CD4-positive, alpha-beta memory T cell (primary cell): ENCODE measurements at regions not wholly inside any gene's neighbourhood (a gene's known extent, or its start where the extent isn't known, plus 50 kb on each side); places are given as distances from the start of the nearest gene placed in this dataset.

Source experiments
- CTCF ChIA-PET: fragments of 350-600 bp; sonication (Branson Sonifier 250); formaldehyde crosslinking; loops from one replicate; lab custom pipeline; 2021; ENCODE audit warnings: inconsistent platforms; ENCODE audit not compliant: partially characterized antibody; lab: Charles Lee
- POLR2A ChIA-PET: fragments of 350-600 bp; sonication (Branson Sonifier 250); formaldehyde crosslinking; loops from one replicate; lab custom pipeline; 2021; ENCODE audit not compliant: partially characterized antibody; lab: Charles Lee
- DNase-seq, 5 donors: peaks; one replicate each; pipeline versions ENCODE4 v3.0.0 to v3.0.0-alpha.2; 2020 to 2022; ENCODE audit warnings: mixed read lengths in 1 of 5
- H3K27ac ChIP-seq: one replicate; pipeline ENCODE4 v1.7.0; 2013; ENCODE audit warnings: low read depth, low read length
- H3K27me3 ChIP-seq: 2 replicates; pipeline ENCODE4 v1.7.0; 2013; ENCODE audit warnings: mild to moderate bottlenecking, low read length, moderate library complexity; ENCODE audit not compliant: insufficient read depth
- H3K36me3 ChIP-seq: 2 replicates; pipeline ENCODE4 v1.7.0; 2013; ENCODE audit warnings: mild to moderate bottlenecking, low read length, moderate library complexity; ENCODE audit not compliant: insufficient read depth
- H3K4me1 ChIP-seq: 2 replicates; pipeline ENCODE4 v1.7.0; 2013; ENCODE audit warnings: mild to moderate bottlenecking, low read length, moderate library complexity; ENCODE audit not compliant: insufficient read depth
- H3K4me3 ChIP-seq, 2 donors: one replicate each; pipeline ENCODE4 v1.7.0; 2013; ENCODE audit warnings: low read length in 2 of 2, mild to moderate bottlenecking in 1 of 2
- H3K9me3 ChIP-seq, 2 donors: one replicate each; pipeline ENCODE4 v1.7.0; 2013; ENCODE audit warnings: low read length in 2 of 2, control low read depth in 1 of 2; ENCODE audit not compliant: control insufficient read depth in 1 of 2
- H3K27ac Mint-ChIP-seq, 7 donors: one replicate each; pipeline ENCODE4 v1.8.0; 2020 to 2021; ENCODE audit warnings: mixed read lengths in 7 of 7, mild to moderate bottlenecking in 6 of 7, inconsistent platforms in 3 of 7, moderate library complexity in 3 of 7
- H3K27me3 Mint-ChIP-seq, 2 donors: one replicate each; pipeline ENCODE4 v1.8.0; 2020 to 2021; ENCODE audit warnings: mixed read lengths in 2 of 2
- H3K36me3 Mint-ChIP-seq, 2 donors: one replicate each; pipeline ENCODE4 v1.8.0; 2020 to 2021; ENCODE audit warnings: mixed read lengths in 2 of 2, inconsistent platforms in 1 of 2, mild to moderate bottlenecking in 1 of 2
- H3K4me1 Mint-ChIP-seq, 4 donors: one replicate each; pipeline ENCODE4 v1.8.0; 2020 to 2021; ENCODE audit warnings: mixed read lengths in 4 of 4, mild to moderate bottlenecking in 1 of 4
- H3K4me3 Mint-ChIP-seq, 8 donors: one replicate each; pipeline ENCODE4 v1.8.0; 2020 to 2021; ENCODE audit warnings: mixed read lengths in 8 of 8, mild to moderate bottlenecking in 7 of 8, moderate library complexity in 6 of 8, inconsistent platforms in 3 of 8
- H3K9me3 Mint-ChIP-seq, 8 donors: one replicate each; pipeline ENCODE4 v1.8.0; 2020 to 2021; ENCODE audit warnings: mixed read lengths in 8 of 8, mild to moderate bottlenecking in 5 of 8, inconsistent platforms in 3 of 8, moderate library complexity in 1 of 8
- intact Hi-C: fragments of 100-400 bp; cut with micrococcal nuclease; formaldehyde crosslinking; loops from one replicate; pipeline ENCODE4 v1.15.1; 2023

DNA sequence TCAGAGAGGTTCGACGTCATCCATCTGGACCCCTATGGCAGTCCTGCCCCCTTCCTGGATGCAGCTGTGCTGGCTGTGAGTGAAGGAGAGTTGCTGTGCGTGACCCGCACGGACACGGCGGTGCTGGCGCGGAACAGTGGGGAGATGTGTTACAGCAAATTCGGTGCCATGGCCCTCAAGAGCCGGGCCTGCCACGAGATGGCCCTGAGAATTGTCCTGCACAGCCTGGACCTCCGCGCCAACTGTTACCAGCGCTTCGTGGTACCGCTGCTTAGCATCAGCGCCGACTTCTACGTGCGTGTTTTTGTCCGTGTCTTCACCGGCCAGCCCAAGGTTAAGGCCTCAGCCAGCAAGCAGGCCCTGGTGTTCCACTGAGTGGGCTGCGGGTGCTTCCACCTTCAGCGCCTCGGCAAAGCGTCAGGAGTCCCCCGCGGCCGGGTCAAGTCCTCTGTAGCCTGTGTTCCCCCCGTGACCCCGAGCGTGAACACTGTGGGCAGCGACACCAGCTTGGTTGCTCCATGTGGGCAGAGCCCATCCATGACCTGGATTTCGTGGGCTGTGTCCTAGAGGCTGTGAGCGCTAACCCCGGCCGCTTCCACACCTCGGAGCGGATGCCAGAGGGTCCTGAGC is 186.7 kb upstream of the SLITRK2 start:
- CTCF ChIA-PET = no interaction called here
- Histone ChIP-seq H3K9me3 (no peaks in the 10 kb centered on the region), H3K36me3 (no peaks in the 10 kb centered on the region), H3K4me3 (no peak overlapping the region), H3K4me1 (no peaks in the 10 kb centered on the region), H3K27me3 (no peaks in the 10 kb centered on the region), H3K27ac (no peak overlapping the region)
- H3K27me3 Mint-ChIP-seq = no peaks in the 10 kb centered on the region
- no peak overlapping the region for H3K4me3 Mint-ChIP-seq
- no peak for DNase-seq
- POLR2A ChIA-PET = no interaction called here
- intact Hi-C loops = no loop called here
- H3K4me1 Mint-ChIP-seq = no peaks in the 10 kb centered on the region
- H3K9me3 Mint-ChIP-seq = peaks cover 0 to 6% (median 4%) of the 10 kb centered on the region in 8 donors
- H3K27ac Mint-ChIP-seq = no peak overlapping the region
- no peaks in the 10 kb centered on the region for H3K36me3 Mint-ChIP-seq

DNA sequence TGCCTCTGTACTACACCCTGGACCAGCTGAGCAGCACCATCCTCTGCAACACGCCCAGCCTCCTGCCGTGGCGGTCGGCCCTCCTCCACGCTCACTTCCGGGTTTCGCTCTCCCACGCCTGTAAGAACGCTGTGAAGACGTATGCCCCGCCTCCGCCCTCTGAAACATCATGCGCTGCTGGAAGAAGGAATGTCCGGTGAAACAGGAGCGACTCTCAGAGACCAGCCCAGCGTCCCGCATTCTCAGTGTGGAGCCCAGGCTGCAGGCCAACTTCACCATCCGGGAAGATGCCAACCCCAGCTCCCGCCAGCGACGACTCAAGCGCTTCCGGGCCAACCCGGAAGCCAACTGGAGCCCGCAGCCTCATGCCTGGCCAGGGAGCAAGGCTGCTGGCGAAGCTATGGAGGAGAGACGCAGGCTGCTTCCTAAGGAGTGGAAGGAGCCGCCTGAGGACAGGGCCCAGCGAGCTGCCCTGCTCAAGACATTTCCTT is 186.1 kb upstream of the SLITRK2 start:
- no peaks in the 10 kb centered on the region for H3K4me1 Mint-ChIP-seq
- H3K27ac ChIP-seq = no peak overlapping the region
- H3K27ac Mint-ChIP-seq = no peak overlapping the region
- H3K9me3 ChIP-seq = no peaks in the 10 kb centered on the region
- ChIA-PET POLR2A (no interaction called here), CTCF (no interaction called here)
- H3K4me3 Mint-ChIP-seq = no peak overlapping the region
- intact Hi-C loops = no loop called here
- no peaks in the 10 kb centered on the region for H3K27me3 ChIP-seq
- no peaks in the 10 kb centered on the region for H3K27me3 Mint-ChIP-seq
- H3K36me3 Mint-ChIP-seq = no peaks in the 10 kb centered on the region
- no peak for DNase-seq
- no peaks in the 10 kb centered on the region for H3K4me1 ChIP-seq
- H3K9me3 Mint-ChIP-seq = peaks cover 0 to 6% (median 4%) of the 10 kb centered on the region in 8 donors
- no peaks in the 10 kb centered on the region for H3K36me3 ChIP-seq
- H3K4me3 ChIP-seq = no peak overlapping the region

DNA sequence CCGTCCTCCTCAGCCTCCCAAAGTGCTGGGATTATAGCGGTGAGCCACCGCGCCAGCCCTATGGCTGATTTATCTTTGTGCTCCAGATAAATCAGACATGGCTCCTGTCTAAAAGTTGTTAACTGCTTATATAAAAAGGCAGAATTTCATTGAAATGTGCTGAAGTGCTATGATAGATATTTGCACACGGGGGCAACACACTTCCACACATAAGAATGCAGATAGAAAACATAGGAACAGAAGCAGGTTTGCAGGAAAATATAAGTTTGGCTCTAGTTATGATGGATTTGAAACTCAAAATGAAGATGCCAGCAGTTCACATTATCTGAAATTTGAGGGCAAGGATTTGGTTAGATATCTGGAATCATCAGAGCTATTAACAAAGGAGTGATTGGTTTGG is 163.1 kb upstream of the SLITRK2 start:
- no peaks in the 10 kb centered on the region for H3K36me3 Mint-ChIP-seq
- Histone ChIP-seq H3K4me1 (no peaks in the 10 kb centered on the region), H3K27me3 (no peaks in the 10 kb centered on the region), H3K9me3 (no peaks in the 10 kb centered on the region), H3K27ac (no peak overlapping the region), H3K36me3 (no peaks in the 10 kb centered on the region), H3K4me3 (no peak overlapping the region)
- no peaks in the 10 kb centered on the region for H3K4me1 Mint-ChIP-seq
- intact Hi-C loops = no loop called here
- no peak overlapping the region for H3K4me3 Mint-ChIP-seq
- no peaks in the 10 kb centered on the region for H3K27me3 Mint-ChIP-seq
- DNase-seq = no peak
- H3K27ac Mint-ChIP-seq = no peak overlapping the region
- ChIA-PET POLR2A (no interaction called here), CTCF (no interaction called here)
- peaks cover 0 to 11% (median 0%) of the 10 kb centered on the region in 8 donors for H3K9me3 Mint-ChIP-seq

DNA sequence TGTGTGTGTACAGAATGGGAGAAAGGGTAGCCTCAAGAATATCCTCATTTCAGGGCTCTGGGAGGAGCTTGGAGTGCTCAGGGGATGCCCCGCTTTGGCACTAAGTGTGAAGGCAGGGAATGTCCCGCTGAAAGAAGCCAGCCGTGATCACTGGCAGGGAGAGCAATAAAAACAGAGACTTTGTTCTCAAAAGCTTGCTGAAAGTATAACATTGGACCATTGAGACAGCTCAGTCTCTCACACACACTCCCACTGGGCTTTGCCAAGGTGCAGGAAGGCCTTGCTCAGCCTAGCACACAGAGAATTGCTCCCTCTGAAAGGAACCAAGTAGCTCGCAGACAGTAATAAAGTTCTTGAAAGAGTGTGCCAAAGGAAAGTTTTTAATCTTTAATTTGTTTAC is 143.8 kb upstream of the SLITRK2 start:
- intact Hi-C loops = no loop called here
- H3K9me3 ChIP-seq = no peaks in the 10 kb centered on the region
- peaks cover 0 to 1% of the 10 kb centered on the region in 2 donors for H3K27me3 Mint-ChIP-seq
- no peak overlapping the region for H3K4me3 Mint-ChIP-seq
- H3K9me3 Mint-ChIP-seq = peaks cover 0 to 2% (median 0%) of the 10 kb centered on the region in 8 donors
- no peak overlapping the region for H3K27ac ChIP-seq
- H3K4me1 ChIP-seq = no peaks in the 10 kb centered on the region
- POLR2A ChIA-PET = no interaction called here
- H3K4me3 ChIP-seq = no peak overlapping the region
- H3K36me3 ChIP-seq = no peaks in the 10 kb centered on the region
- H3K27ac Mint-ChIP-seq = no peak overlapping the region
- DNase-seq = no peak
- H3K36me3 Mint-ChIP-seq = no peaks in the 10 kb centered on the region
- no peaks in the 10 kb centered on the region for H3K27me3 ChIP-seq
- H3K4me1 Mint-ChIP-seq = no peaks in the 10 kb centered on the region
- CTCF ChIA-PET = no interaction called here

DNA sequence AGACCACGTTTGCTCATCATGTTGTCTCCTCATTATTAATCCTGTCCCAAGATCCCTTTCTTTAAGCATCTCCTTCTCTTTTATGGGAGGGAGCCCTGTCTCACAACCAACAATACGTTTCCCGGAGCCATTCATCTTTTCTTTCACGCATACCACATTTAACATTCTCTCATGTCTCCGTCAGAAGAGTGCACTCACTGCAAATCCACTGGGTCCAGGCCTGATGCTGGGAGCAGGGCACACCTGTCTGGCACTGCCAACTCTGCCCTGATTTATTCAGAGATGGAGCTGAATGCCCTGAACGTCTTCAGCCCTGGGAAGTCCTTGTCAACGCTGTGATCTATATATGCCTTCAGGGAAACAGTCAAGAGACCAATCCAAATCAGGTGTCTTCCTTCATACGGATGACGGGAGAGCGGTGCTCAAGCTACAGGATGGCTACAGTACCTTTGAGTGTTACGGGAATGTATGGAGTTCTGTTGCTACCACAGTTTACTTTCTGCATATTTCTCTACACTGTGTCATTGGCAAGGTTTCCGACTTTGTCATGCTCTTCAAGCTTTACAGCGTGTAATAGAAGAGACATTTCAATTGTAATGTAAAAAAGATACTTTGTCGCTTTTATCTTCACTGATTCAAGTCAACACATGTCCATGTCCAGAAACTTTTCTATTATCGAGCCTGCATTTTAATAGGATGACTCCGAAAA is 140.4 kb upstream of the SLITRK2 start:
- H3K27me3 ChIP-seq = no peaks in the 10 kb centered on the region
- Mint-ChIP-seq H3K4me3 (no peak overlapping the region), H3K36me3 (no peaks in the 10 kb centered on the region), H3K9me3 (peaks cover 0 to 2% (median 0%) of the 10 kb centered on the region in 8 donors), H3K27me3 (peaks cover 0 to 1% of the 10 kb centered on the region in 2 donors), H3K4me1 (no peaks in the 10 kb centered on the region), H3K27ac (no peak overlapping the region)
- POLR2A ChIA-PET = no interaction called here
- H3K36me3 ChIP-seq = no peaks in the 10 kb centered on the region
- H3K9me3 ChIP-seq = no peaks in the 10 kb centered on the region
- no peak overlapping the region for H3K27ac ChIP-seq
- intact Hi-C loops = no loop called here
- DNase-seq = no peak
- CTCF ChIA-PET = no interaction called here
- no peak overlapping the region for H3K4me3 ChIP-seq
- no peaks in the 10 kb centered on the region for H3K4me1 ChIP-seq

DNA sequence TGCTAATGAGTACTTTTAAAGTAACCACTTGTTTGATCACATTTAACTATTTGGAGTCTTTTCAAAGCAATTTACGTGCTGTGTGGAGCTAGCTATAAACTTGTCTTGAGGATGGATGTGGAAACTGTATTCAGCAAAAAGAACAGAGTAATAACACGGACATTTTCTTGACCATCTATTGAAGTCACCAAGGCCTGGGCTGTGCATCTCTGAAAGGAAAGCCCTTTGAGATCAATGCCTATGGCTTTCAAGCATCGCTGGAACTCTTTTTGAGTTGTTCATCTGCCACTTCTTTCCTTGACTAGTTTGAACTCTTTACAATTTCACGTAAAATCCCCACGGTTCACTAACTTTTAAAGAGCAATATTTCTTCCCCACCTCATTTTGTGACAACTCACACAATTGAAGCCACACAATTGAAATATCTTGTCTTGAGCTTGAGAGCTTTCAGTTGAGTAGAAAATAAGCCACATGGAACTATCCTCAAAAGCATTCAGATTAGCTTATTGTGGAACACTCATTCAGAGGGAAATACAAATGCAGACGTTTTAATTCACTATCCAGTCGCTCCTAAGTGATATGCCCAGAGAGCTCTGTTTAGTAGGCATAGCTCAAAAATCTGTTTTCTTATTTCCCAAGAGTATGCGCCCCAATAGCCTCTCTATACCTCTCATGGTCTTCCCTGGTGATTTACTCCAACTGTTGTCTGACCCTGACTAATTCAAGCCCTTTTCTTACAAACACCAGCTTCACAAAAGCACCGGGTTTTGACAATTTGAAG is 134.9 kb upstream of the SLITRK2 start:
- Mint-ChIP-seq H3K9me3 (peaks cover 0 to 2% (median 0%) of the 10 kb centered on the region in 8 donors), H3K27me3 (no peaks in the 10 kb centered on the region), H3K36me3 (no peaks in the 10 kb centered on the region), H3K27ac (no peak overlapping the region), H3K4me3 (no peak overlapping the region), H3K4me1 (no peaks in the 10 kb centered on the region)
- no peak overlapping the region for H3K4me3 ChIP-seq
- CTCF ChIA-PET = no interaction called here
- POLR2A ChIA-PET = no interaction called here
- no peaks in the 10 kb centered on the region for H3K4me1 ChIP-seq
- no peaks in the 10 kb centered on the region for H3K9me3 ChIP-seq
- H3K27me3 ChIP-seq = no peaks in the 10 kb centered on the region
- no peaks in the 10 kb centered on the region for H3K36me3 ChIP-seq
- intact Hi-C loops = no loop called here
- DNase-seq = no peak
- H3K27ac ChIP-seq = no peak overlapping the region

DNA sequence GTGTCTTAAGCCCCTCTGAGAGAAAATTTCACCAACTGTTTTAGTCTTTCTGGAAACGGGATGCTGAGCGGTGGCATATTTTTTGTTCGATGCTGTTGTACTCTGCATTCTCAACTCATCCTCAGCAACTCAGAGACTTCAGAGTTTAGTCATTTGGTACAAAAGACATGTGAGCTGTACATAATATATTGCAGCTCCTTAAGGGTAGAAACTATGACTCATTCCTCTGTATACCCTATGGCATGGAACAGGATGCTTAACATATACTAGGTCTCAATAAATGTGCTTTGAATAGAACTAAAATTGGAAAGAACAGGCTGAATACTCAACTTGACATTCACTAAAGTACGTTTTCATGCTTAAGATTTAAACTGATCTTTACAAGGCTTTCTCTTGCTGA is 130.5 kb upstream of the SLITRK2 start:
- POLR2A ChIA-PET = no interaction called here
- H3K4me1 Mint-ChIP-seq = no peaks in the 10 kb centered on the region
- H3K36me3 Mint-ChIP-seq = no peaks in the 10 kb centered on the region
- peaks cover 0 to 2% (median 0%) of the 10 kb centered on the region in 8 donors for H3K9me3 Mint-ChIP-seq
- no peaks in the 10 kb centered on the region for H3K36me3 ChIP-seq
- no peaks in the 10 kb centered on the region for H3K9me3 ChIP-seq
- no peak overlapping the region for H3K4me3 ChIP-seq
- H3K4me1 ChIP-seq = no peaks in the 10 kb centered on the region
- H3K4me3 Mint-ChIP-seq = no peak overlapping the region
- H3K27me3 Mint-ChIP-seq = no peaks in the 10 kb centered on the region
- intact Hi-C loops = no loop called here
- no peaks in the 10 kb centered on the region for H3K27me3 ChIP-seq
- DNase-seq = no peak
- no peak overlapping the region for H3K27ac Mint-ChIP-seq
- CTCF ChIA-PET = no interaction called here
- H3K27ac ChIP-seq = no peak overlapping the region
